ENCODE measurements at regions not wholly inside any gene's neighbourhood (a gene's known extent, or its start where the extent isn't known, plus 50 kb on each side); places are given as distances from the start of the nearest gene placed in this dataset.

DNA sequence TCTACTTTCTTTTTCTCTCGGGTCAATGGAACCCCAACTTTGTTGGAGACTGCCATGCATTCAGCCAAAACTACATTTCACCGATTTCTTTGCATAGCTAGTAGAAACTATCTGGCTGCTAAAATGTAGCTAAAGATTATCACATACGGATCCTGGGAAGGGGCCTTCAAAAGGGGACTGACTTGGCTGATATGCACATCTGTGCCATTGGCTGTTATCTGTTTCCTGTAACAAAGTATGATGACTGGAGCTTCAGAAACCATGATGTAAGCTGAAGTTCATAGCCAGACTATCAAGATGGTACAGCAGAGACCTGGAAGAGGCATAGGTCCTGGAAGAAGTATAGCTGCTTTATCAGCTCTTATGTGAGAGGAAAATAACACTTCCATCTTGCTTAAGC, 179.1 kb downstream of the NSUN3 start:
- no peak for DNase-seq
- no peaks in the 10 kb centered on the region for H3K27me3 ChIP-seq (replicated peaks; ENCODE audit: control insufficient read depth, insufficient read depth, low read length)
- no peaks in the 10 kb centered on the region for H3K36me3 Mint-ChIP-seq (ENCODE audit: insufficient read depth, unreplicated experiment)
- TF ChIP-seq, protein P1, sequence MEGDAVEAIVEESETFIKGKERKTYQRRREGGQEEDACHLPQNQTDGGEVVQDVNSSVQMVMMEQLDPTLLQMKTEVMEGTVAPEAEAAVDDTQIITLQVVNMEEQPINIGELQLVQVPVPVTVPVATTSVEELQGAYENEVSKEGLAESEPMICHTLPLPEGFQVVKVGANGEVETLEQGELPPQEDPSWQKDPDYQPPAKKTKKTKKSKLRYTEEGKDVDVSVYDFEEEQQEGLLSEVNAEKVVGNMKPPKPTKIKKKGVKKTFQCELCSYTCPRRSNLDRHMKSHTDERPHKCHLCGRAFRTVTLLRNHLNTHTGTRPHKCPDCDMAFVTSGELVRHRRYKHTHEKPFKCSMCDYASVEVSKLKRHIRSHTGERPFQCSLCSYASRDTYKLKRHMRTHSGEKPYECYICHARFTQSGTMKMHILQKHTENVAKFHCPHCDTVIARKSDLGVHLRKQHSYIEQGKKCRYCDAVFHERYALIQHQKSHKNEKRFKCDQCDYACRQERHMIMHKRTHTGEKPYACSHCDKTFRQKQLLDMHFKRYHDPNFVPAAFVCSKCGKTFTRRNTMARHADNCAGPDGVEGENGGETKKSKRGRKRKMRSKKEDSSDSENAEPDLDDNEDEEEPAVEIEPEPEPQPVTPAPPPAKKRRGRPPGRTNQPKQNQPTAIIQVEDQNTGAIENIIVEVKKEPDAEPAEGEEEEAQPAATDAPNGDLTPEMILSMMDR (IDR thresholded peaks at IDR 0.05; ENCODE audit: insufficient read depth in 1 of 2, low read depth in 1 of 2, low read length in 1 of 2, severe bottlenecking in 1 of 2, unreplicated experiment in 1 of 2), result no peak
- H3K9me3 Mint-ChIP-seq (ENCODE audit: unreplicated experiment), result no peaks in the 10 kb centered on the region
- H3K4me1 ChIP-seq, result no peaks in the 10 kb centered on the region
- H3K9me3 ChIP-seq, result no peaks in the 10 kb centered on the region
- no peak overlapping the region for H3K4me3 Mint-ChIP-seq (ENCODE audit: unreplicated experiment)
- H3K4me1 Mint-ChIP-seq (ENCODE audit: low read depth, unreplicated experiment), result no peaks in the 10 kb centered on the region
- H3K27ac Mint-ChIP-seq (ENCODE audit: unreplicated experiment), result no peak overlapping the region
- ChIA-PET CTCF (no interaction called here), POLR2A (no interaction called here)
- no peaks in the 10 kb centered on the region for H3K27me3 Mint-ChIP-seq (ENCODE audit: insufficient read depth, unreplicated experiment)
- no peak overlapping the region for H3K4me3 ChIP-seq (ENCODE audit: low read depth, low read length)
- BruUV-seq (replicated peaks), result no TSS peak
- intact Hi-C loops (cut with micrococcal nuclease; ENCODE audit: unreplicated experiment), result no loop called here
- no peaks in the 10 kb centered on the region for H3K36me3 ChIP-seq (ENCODE audit: control insufficient read depth, insufficient read depth, low read length)

DNA sequence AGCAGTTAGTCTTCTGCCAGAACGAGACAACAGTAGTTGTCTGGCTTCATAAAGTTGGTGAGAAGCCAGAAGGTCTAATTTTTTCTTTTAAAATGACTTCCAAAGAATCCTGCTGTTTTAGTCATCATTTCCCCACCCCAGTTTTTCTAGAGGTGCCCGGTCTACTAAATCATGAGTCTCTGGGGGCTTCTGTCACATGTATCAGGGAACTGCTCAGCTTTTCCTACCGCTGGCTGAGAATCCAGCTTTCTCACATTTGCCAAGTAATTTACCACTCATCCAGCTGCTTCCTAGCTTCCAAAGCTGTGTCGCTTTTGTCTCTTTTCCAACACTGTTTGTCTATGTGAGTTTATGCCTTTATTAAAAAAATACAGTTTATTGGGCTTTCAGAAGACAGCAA, 183.3 kb downstream of the NSUN3 start:
- peaks cover 14% of the 10 kb centered on the region for H3K4me1 ChIP-seq
- no peaks in the 10 kb centered on the region for H3K9me3 ChIP-seq
- Mint-ChIP-seq H3K36me3 (ENCODE audit: insufficient read depth, unreplicated experiment) (no peaks in the 10 kb centered on the region), H3K9me3 (ENCODE audit: unreplicated experiment) (no peaks in the 10 kb centered on the region), H3K27ac (ENCODE audit: unreplicated experiment) (no peak overlapping the region), H3K27me3 (ENCODE audit: insufficient read depth, unreplicated experiment) (peaks cover 2% of the 10 kb centered on the region), H3K4me3 (ENCODE audit: unreplicated experiment) (no peak overlapping the region), H3K4me1 (ENCODE audit: low read depth, unreplicated experiment) (no peaks in the 10 kb centered on the region)
- ChIA-PET CTCF (no interaction called here), POLR2A (no interaction called here)
- DNase-seq, result no peak
- TF ChIP-seq, protein P1 (IDR thresholded peaks at IDR 0.05; ENCODE audit: insufficient read depth in 1 of 2, low read depth in 1 of 2, low read length in 1 of 2, severe bottlenecking in 1 of 2, unreplicated experiment in 1 of 2), result no peak
- no TSS peak for BruUV-seq (replicated peaks)
- no peaks in the 10 kb centered on the region for H3K36me3 ChIP-seq (ENCODE audit: control insufficient read depth, insufficient read depth, low read length)
- H3K27me3 ChIP-seq (replicated peaks; ENCODE audit: control insufficient read depth, insufficient read depth, low read length), result no peaks in the 10 kb centered on the region
- intact Hi-C loops (cut with micrococcal nuclease; ENCODE audit: unreplicated experiment), result no loop called here
- H3K4me3 ChIP-seq (ENCODE audit: low read depth, low read length), result no peak overlapping the region

DNA sequence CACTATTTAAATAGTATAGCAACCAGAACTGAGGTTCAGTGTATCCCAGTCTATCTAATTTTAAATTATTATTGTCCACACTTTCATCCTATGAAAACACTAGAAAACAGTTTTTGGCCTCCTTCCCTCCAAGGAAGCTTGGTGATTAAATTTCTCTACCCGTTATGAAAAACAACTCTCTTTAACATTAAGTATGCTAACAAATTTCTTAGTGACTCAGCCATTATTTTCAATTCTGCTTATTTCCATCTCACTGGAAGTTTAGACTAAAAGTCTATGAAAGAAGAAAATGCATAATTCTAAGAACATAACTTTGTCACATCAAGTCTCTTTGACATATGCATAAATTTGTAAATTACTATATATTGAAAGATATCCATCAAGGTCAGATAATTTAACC, 185.2 kb downstream of the NSUN3 start:
- ChIA-PET POLR2A (no interaction called here), CTCF (interaction anchor here (0.6 kb wide), 1 partner anchor 146 kb away, joined by 10 read pairs; no protein-coding TSS in a partner anchor)
- DNase-seq, result no peak
- BruUV-seq (replicated peaks), result no TSS peak
- peaks cover 18% of the 10 kb centered on the region for H3K4me1 Mint-ChIP-seq (ENCODE audit: low read depth, unreplicated experiment)
- H3K9me3 Mint-ChIP-seq (ENCODE audit: unreplicated experiment), result no peaks in the 10 kb centered on the region
- H3K27me3 Mint-ChIP-seq (ENCODE audit: insufficient read depth, unreplicated experiment), result peaks cover 2% of the 10 kb centered on the region
- Histone ChIP-seq H3K4me3 (ENCODE audit: low read depth, low read length) (no peak overlapping the region), H3K36me3 (ENCODE audit: control insufficient read depth, insufficient read depth, low read length) (no peaks in the 10 kb centered on the region), H3K4me1 (peaks cover 29% of the 10 kb centered on the region), H3K27me3 (replicated peaks; ENCODE audit: control insufficient read depth, insufficient read depth, low read length) (no peaks in the 10 kb centered on the region), H3K9me3 (no peaks in the 10 kb centered on the region)
- intact Hi-C loops (cut with micrococcal nuclease; ENCODE audit: unreplicated experiment), result no loop called here
- no peaks in the 10 kb centered on the region for H3K36me3 Mint-ChIP-seq (ENCODE audit: insufficient read depth, unreplicated experiment)
- H3K27ac Mint-ChIP-seq (ENCODE audit: unreplicated experiment), result no peak overlapping the region
- H3K4me3 Mint-ChIP-seq (ENCODE audit: unreplicated experiment), result no peak overlapping the region
- TF ChIP-seq, protein P1 (IDR thresholded peaks at IDR 0.05; ENCODE audit: insufficient read depth in 1 of 2, low read depth in 1 of 2, low read length in 1 of 2, severe bottlenecking in 1 of 2, unreplicated experiment in 1 of 2), result no peak

Measured in Caco-2 (cell line).